ENCODE measurements at regions not wholly inside any gene's neighbourhood (a gene's known extent, or its start where the extent isn't known, plus 50 kb on each side); places are given as distances from the start of the nearest gene placed in this dataset.

DNA sequence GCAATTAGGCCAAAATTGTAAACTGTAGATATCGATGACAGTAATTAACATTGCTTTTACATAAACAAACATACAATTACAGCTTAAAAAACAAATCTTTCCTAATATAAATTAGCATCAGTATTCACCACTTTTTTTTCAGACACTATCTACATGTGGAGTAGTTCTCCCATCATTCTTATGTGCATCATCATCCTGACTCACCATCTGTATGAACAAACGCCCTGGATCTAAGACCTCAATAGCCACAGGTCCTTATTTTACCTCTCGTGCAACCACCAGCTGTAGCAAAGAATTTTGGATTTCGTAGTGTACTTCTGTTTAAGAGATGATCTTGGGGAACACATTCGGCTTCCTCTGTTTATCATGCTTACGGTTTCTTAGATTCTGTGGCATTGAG lies 551.9 kb upstream of the KIRREL3 start:
- DNase-seq (ENCODE audit: low spot score): no peak
- H3K9me3 ChIP-seq (ENCODE audit: low read length): no peaks in the 10 kb centered on the region
- no peaks in the 10 kb centered on the region for H3K79me2 ChIP-seq (ENCODE audit: insufficient read depth, low read depth, low read length)
- intact Hi-C loops (cut with micrococcal nuclease; ENCODE audit: unreplicated experiment): no loop called here
- H3K36me3 ChIP-seq (ENCODE audit: insufficient read depth, low read length): no peaks in the 10 kb centered on the region
- no TSS peak for BruUV-seq (replicated peaks)
- H3K4me2 ChIP-seq (ENCODE audit: low read length): no peak overlapping the region
- H3K4me1 ChIP-seq (ENCODE audit: insufficient read depth, low read length, poor library complexity, severe bottlenecking): no peaks in the 10 kb centered on the region
- CTCF ChIA-PET (ENCODE audit: unreplicated experiment): no interaction called here
- no peak overlapping the region for H3K27ac ChIP-seq (ENCODE audit: low read depth, low read length, poor library complexity, severe bottlenecking)
- no peaks in the 10 kb centered on the region for H4K20me1 ChIP-seq (ENCODE audit: insufficient read depth, low read length)
- no peak overlapping the region for H2AFZ ChIP-seq (ENCODE audit: low read length)
- TF ChIP-seq, protein P1, sequence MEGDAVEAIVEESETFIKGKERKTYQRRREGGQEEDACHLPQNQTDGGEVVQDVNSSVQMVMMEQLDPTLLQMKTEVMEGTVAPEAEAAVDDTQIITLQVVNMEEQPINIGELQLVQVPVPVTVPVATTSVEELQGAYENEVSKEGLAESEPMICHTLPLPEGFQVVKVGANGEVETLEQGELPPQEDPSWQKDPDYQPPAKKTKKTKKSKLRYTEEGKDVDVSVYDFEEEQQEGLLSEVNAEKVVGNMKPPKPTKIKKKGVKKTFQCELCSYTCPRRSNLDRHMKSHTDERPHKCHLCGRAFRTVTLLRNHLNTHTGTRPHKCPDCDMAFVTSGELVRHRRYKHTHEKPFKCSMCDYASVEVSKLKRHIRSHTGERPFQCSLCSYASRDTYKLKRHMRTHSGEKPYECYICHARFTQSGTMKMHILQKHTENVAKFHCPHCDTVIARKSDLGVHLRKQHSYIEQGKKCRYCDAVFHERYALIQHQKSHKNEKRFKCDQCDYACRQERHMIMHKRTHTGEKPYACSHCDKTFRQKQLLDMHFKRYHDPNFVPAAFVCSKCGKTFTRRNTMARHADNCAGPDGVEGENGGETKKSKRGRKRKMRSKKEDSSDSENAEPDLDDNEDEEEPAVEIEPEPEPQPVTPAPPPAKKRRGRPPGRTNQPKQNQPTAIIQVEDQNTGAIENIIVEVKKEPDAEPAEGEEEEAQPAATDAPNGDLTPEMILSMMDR (conservative IDR thresholded peaks at IDR 0.05; ENCODE audit: low read length): no peak
- TF ChIP-seq EZH2phosphoT487 (IDR thresholded peaks at IDR 0.05; ENCODE audit: borderline replicate concordance, low read depth, low read length): no peak
- no peaks in the 10 kb centered on the region for H3K9me2 ChIP-seq (ENCODE audit: insufficient read depth, low read length)
- POLR2A ChIA-PET: no interaction called here
- no peak overlapping the region for H3K4me3 ChIP-seq (ENCODE audit: low read depth, low read length, poor library complexity, severe bottlenecking)

DNA sequence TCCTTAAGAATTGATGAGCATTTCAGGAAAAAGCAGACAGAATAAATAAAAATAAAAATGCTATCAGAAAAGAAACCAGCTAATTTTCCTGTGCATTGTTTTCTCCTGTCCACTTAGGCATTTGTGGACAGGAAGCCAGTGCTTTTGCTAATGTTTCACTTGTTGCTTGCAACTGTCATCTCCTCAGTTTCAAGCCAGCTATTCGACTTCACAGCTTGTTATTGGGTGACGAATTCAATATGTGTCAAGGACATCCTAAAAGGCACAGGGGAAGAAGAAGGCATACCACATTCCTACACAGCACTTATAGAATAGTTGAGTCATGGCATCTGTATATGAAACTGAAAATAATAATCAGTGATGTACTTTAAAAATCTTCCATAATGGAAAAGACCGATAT lies 530.6 kb upstream of the KIRREL3 start:
- no peak overlapping the region for H3K4me3 ChIP-seq (ENCODE audit: low read depth, low read length, poor library complexity, severe bottlenecking)
- H3K4me2 ChIP-seq (ENCODE audit: low read length): no peak overlapping the region
- no peak overlapping the region for H2AFZ ChIP-seq (ENCODE audit: low read length)
- H3K79me2 ChIP-seq (ENCODE audit: insufficient read depth, low read depth, low read length): no peaks in the 10 kb centered on the region
- no peaks in the 10 kb centered on the region for H3K4me1 ChIP-seq (ENCODE audit: insufficient read depth, low read length, poor library complexity, severe bottlenecking)
- H3K9me3 ChIP-seq (ENCODE audit: low read length): no peaks in the 10 kb centered on the region
- TF ChIP-seq, protein P1 (conservative IDR thresholded peaks at IDR 0.05; ENCODE audit: low read length): no peak
- BruUV-seq (replicated peaks): no TSS peak
- CTCF ChIA-PET (ENCODE audit: unreplicated experiment): no interaction called here
- no peaks in the 10 kb centered on the region for H4K20me1 ChIP-seq (ENCODE audit: insufficient read depth, low read length)
- POLR2A ChIA-PET: no interaction called here
- no peaks in the 10 kb centered on the region for H3K36me3 ChIP-seq (ENCODE audit: insufficient read depth, low read length)
- intact Hi-C loops (cut with micrococcal nuclease; ENCODE audit: unreplicated experiment): no loop called here
- no peak for DNase-seq (ENCODE audit: low spot score)
- no peaks in the 10 kb centered on the region for H3K9me2 ChIP-seq (ENCODE audit: insufficient read depth, low read length)
- H3K27ac ChIP-seq (ENCODE audit: low read depth, low read length, poor library complexity, severe bottlenecking): no peak overlapping the region

DNA sequence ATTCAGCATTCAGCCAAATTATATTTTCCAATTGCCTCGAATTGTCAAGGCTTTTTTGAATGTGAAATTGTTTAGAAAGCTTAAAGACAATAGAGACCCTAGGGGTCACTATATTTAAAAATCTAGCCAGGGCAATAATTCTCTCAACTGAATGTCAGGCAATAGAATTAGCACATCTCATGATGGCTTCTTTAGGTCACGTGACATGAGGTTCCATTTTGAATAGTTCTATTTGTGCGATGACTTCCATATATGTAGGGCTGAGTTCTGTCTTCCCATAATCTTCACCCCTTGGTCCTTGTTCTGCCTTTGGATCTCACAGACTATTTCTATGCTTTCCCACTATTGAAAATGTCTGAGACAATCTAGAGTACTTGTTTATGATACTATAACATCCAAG lies 527.7 kb upstream of the KIRREL3 start:
- Histone ChIP-seq H3K9me3 (ENCODE audit: low read length) (no peaks in the 10 kb centered on the region), H3K4me3 (ENCODE audit: low read depth, low read length, poor library complexity, severe bottlenecking) (no peak overlapping the region), H4K20me1 (ENCODE audit: insufficient read depth, low read length) (no peaks in the 10 kb centered on the region), H3K4me2 (ENCODE audit: low read length) (no peak overlapping the region), H2AFZ (ENCODE audit: low read length) (no peak overlapping the region), H3K36me3 (ENCODE audit: insufficient read depth, low read length) (no peaks in the 10 kb centered on the region), H3K79me2 (ENCODE audit: insufficient read depth, low read depth, low read length) (no peaks in the 10 kb centered on the region), H3K9me2 (ENCODE audit: insufficient read depth, low read length) (no peaks in the 10 kb centered on the region), H3K27ac (ENCODE audit: low read depth, low read length, poor library complexity, severe bottlenecking) (no peak overlapping the region), H3K4me1 (ENCODE audit: insufficient read depth, low read length, poor library complexity, severe bottlenecking) (no peaks in the 10 kb centered on the region)
- no peak for TF ChIP-seq EZH2phosphoT487 (IDR thresholded peaks at IDR 0.05; ENCODE audit: borderline replicate concordance, low read depth, low read length)
- TF ChIP-seq, protein P1 (conservative IDR thresholded peaks at IDR 0.05; ENCODE audit: low read length): no peak
- ChIA-PET CTCF (ENCODE audit: unreplicated experiment) (no interaction called here), POLR2A (no interaction called here)
- intact Hi-C loops (cut with micrococcal nuclease; ENCODE audit: unreplicated experiment): no loop called here
- no peak for DNase-seq (ENCODE audit: low spot score)
- BruUV-seq (replicated peaks): no TSS peak
